NCI-H82 (cell line): ENCODE measurements at regions not wholly inside any gene's neighbourhood (a gene's known extent, or its start where the extent isn't known, plus 50 kb on each side); places are given as distances from the start of the nearest gene placed in this dataset.

Source experiments
- DNase-seq: peaks from one replicate; lab custom pipeline; 2025; lab: John Stamatoyannopoulos, UW

DNA sequence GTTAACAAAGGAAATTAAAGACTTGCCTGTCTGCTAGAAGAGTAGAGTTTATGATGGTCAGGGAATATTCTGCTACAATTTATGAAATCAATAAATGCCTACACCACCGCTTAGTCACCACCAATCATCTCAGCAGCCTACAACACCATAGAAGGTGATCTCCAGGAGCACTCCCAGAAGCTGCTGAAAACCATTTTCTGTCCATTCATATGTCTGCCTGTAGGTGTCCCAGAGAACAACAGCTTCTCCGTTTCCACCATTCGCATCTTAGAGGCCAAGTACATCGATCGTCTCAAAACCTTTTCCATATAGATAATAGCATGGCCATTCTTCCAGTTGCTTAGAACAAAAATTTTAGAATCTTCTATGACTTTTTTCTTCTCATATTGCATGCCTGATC lies 303.4 kb downstream of the KCNC2 start:
- no peak for DNase-seq

DNA sequence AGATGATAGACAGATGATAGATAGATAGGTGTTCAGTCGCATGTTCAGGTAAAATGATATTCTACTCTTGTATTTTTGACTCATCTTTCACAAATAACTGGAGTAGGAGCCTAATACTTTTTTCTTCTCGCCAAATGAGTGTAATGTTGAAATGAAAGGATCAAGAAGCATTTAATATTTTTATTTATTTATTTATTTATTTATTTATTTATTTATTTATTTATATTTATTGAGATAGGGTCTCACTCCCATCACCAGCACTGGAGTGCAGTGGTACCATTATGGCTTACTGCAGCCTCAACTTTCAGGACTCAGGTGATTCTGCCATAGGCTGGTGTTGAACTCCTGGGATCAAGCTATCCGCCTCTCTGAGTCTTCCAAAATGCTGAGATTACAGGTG lies 298.8 kb downstream of the KCNC2 start:
- DNase-seq: no peak

GRCh38 chr12:74914378-74914777 lies 295.3 kb downstream of the KCNC2 start:
- no peak for DNase-seq

- no peak for DNase-seq
Observed at GRCh38 chr12:74915718-74916117, 293.9 kb downstream of the KCNC2 start.

DNA sequence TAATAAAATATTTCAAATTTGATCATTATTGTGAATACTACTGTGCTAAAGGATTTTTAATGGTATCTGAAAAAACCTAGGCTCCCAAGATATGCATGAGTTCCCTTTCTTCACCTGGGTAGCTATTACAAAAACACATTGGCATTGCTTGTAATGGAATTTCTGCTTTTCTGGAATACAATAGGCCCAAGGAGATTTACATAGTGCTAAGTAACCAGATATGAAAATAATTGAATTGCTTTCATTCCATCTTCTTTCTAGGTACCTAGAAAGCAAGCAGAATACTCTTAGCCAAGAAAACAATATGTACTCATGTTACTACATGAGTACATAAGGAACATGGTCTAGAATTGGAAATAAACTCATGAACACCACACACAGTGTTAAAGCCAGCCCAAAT lies 291.9 kb downstream of the KCNC2 start:
- DNase-seq: no peak

DNA sequence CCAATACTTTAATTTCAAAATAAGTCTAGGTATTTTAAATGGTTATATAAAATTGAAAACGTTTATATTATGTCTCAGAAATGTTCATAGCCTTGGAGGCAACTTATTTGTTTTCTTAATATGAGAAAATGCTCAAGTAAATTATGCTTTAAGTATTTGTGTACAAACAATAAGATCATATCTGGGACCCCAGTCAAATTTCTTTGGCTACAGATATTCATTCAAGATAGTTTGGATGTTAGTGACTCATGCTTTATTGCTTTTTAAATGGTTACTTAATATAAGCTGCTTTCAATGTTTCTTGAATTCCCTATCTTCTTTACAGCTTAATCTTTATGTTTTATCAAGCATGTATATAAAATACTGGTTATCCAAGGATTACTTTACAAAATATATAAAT lies 291.3 kb downstream of the KCNC2 start:
- no peak for DNase-seq

DNA sequence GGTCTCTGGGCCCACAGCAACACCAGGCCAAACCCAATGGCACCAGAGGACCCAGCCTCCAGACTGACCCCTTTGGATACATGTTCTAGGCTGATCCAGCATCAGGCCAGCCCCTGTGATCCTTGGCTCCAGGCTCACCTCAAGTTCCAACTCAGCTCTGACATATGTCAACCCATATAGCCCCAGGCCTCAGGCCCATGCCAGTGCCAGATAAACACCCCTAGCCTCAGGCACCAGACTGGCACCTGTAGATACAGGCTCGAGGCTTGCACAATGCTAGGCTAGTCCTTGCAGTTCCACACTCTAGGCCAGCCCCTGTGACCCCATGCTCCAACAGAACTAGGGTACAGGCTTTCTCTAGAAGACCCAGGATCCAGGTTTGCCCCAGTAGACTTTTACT lies 287.5 kb downstream of the KCNC2 start:
- no peak for DNase-seq

GRCh38 chr12:74922642-74923041 lies 287.0 kb downstream of the KCNC2 start:
- no peak for DNase-seq

GRCh38 chr12:74941670-74942069 lies 268.0 kb downstream of the KCNC2 start:
- no peak for DNase-seq

GRCh38 chr12:74945771-74946198 lies 263.9 kb downstream of the KCNC2 start:
- no peak for DNase-seq

GRCh38 chr12:74953697-74954096 lies 255.9 kb downstream of the KCNC2 start:
- no peak for DNase-seq

- no peak for DNase-seq
Observed at GRCh38 chr12:74957231-74957630, 252.4 kb downstream of the KCNC2 start.

DNA sequence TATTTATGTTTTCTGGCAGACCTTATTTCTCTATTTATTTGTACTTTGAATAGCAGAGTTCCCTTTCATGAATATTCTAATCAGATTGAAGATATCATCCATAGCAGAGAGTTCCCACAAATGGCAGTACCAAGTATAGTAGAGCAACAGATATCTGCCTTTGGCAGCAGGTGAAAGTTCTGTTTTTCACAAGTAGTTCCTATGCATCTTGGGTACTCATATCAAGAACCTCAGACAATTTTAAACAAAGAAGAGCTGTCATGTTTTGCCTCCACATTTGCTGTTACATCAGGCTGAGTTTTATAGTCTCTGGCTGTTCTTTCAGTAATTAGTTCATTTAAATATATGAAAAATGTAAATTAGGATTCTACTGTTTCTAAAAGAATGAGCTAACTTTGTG lies 252.0 kb downstream of the KCNC2 start:
- no peak for DNase-seq

- DNase-seq: no peak
Observed at GRCh38 chr12:74959657-74960056, 250.0 kb downstream of the KCNC2 start.

GRCh38 chr12:74963304-74963703 lies 246.3 kb downstream of the KCNC2 start:
- no peak for DNase-seq

- no peak for DNase-seq
Observed at GRCh38 chr12:74963867-74964331, 245.7 kb downstream of the KCNC2 start.

- DNase-seq: no peak
Observed at GRCh38 chr12:74964390-74964789, 245.2 kb downstream of the KCNC2 start.

- DNase-seq: no peak
Observed at GRCh38 chr12:74971201-74971600, 238.4 kb downstream of the KCNC2 start.

- DNase-seq: no peak
Observed at GRCh38 chr12:74977832-74978481, 231.7 kb downstream of the KCNC2 start.

- no peak for DNase-seq
Observed at GRCh38 chr12:74980510-74980909, 229.1 kb downstream of the KCNC2 start.

GRCh38 chr12:74981541-74981940 lies 228.1 kb downstream of the KCNC2 start:
- no peak for DNase-seq

- no peak for DNase-seq
Observed at GRCh38 chr12:74983917-74984316, 225.7 kb downstream of the KCNC2 start.

GRCh38 chr12:74984631-74985030 lies 225.0 kb downstream of the KCNC2 start:
- no peak for DNase-seq

DNA sequence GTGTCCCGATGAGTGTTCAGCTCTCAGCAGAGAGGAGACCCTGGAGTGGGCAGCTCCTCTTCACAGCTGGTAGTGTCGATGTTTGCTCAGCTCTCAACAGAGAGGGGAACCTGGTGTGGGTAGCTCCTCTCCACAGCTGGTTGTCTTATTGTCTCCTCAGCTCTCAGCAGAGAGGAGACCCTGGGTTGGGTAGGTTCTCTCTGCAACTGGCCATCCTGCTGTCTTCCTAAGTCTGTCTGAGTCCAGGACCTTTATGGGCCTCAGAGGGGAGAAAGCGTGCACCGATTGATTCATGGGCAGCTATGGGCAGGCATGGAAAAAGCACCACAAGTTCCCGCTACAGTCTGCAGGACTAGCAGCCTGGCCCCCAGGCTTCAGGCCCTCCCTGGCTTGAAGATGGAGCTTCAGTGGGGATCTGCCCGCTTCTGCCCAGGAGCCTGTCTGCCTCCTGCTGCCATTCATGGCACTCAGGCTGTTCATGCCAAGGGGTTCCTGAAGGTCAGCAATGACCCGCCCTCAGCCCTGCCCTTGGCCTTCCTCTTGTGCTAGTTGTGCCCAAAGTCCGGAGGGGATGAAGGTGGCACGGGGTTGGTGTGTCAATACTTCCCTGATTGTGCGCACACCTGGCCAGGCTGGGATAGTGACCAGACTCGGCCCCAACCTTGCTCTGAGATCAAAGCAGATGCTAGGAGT lies 224.2 kb downstream of the KCNC2 start:
- no peak for DNase-seq
